ENCODE measurements at regions not wholly inside any gene's neighbourhood (a gene's known extent, or its start where the extent isn't known, plus 50 kb on each side); places are given as distances from the start of the nearest gene placed in this dataset.

DNA sequence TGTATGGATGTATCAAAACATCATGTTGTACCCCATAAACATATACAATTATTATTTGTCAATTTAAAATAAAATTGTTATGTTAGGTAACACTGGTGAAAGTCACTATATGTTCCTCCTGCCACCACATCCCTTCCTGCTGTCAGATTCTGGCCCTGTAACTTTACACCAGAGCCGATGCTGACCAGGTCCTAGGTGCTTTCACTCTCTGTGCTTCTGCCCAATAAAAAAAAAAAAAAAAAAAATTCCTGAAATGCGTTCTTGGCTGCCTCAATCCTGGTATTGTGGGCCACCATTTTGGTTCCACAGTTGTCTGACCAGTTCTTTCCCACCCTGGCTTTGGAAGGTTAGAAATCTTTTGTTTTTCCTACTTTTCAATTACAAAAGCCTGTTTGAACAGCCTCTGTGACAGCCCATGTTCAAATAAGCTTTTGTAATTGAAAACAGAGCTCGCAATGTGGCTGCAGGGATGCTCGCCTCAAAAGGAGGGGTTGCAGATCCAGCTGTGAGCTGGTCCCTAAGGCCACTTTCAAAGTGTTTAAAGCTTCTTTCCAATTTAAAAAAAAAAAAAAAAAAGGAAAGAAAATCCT is 831.0 kb upstream of the EEF2KMT start:
- TF ChIP-seq, protein P1, sequence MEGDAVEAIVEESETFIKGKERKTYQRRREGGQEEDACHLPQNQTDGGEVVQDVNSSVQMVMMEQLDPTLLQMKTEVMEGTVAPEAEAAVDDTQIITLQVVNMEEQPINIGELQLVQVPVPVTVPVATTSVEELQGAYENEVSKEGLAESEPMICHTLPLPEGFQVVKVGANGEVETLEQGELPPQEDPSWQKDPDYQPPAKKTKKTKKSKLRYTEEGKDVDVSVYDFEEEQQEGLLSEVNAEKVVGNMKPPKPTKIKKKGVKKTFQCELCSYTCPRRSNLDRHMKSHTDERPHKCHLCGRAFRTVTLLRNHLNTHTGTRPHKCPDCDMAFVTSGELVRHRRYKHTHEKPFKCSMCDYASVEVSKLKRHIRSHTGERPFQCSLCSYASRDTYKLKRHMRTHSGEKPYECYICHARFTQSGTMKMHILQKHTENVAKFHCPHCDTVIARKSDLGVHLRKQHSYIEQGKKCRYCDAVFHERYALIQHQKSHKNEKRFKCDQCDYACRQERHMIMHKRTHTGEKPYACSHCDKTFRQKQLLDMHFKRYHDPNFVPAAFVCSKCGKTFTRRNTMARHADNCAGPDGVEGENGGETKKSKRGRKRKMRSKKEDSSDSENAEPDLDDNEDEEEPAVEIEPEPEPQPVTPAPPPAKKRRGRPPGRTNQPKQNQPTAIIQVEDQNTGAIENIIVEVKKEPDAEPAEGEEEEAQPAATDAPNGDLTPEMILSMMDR (IDR thresholded peaks at IDR 0.05), result no peak
- TF ChIP-seq POLR2A (IDR thresholded peaks at IDR 0.05), result no peak
